ENCODE measurements at regions not wholly inside any gene's neighbourhood (a gene's known extent, or its start where the extent isn't known, plus 50 kb on each side); places are given as distances from the start of the nearest gene placed in this dataset.

DNA sequence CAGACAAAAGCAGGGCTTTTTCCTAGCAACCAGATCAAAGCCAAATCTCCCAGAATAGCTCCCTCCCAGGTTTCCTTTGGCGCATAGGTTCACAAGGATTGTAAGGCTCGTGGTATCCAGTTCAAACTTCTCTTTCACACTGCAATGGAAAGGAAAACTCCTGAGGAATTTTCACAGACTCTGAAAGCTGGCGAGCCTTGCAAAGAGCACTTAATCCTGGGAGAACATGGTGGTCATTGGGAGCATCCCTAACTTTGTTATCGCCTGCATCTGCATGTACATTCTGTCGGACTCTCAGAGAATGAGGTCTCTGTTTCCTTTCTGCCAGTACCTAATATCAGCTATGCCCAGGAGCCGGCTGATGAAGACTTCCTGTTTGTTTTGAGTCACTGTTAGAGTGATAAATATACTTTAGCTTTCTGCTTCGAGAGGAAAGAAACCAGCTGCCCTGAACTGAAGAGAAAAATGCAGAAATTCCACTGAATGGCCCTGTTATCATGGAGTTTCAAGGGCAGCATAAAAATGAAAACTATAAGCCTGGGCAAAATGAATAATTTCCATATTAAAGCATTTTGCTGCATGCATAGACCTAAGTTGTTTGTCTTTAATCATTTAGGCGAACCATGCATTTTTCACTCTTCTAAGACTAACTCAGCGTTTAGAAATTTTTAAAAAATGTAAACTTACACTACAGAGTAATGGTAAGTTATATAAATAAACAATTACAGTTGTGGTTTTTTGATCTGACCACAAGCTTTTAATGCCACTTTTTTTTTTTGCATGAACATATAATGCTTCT, 76.4 kb upstream of the ZEB2 start:
- DNase-seq, result peak in 1 of 2 experiments; percentile 27

DNA sequence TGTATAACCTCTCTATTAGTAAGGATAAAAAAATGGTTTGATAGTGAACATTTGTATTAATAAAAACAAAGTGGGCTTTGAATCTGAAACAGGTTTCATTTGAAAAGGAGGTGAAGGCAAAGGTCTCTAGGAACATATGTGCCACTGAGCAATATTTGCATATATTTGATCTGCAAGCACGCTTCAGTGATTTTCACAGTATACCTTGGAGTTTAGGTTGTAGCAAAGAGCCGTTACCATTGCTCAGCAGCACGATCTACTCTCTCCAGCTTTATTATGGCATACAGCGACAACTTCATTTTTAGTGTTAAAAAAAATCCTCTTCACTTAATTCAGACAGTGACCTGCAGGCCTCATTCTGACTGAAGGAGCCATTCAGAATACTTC, 75.8 kb upstream of the ZEB2 start:
- peak in 1 of 2 experiments; percentile 27 for DNase-seq

- peak; percentile 25 to 74 for DNase-seq
Measured at GRCh38 chr2:144595279-144595678, 75.4 kb upstream of the ZEB2 start.

- no peak for DNase-seq
Measured at GRCh38 chr2:144593803-144594202, 73.9 kb upstream of the ZEB2 start.

GRCh38 chr2:144592500-144593256, 72.8 kb upstream of the ZEB2 start:
- no peak for DNase-seq

DNA sequence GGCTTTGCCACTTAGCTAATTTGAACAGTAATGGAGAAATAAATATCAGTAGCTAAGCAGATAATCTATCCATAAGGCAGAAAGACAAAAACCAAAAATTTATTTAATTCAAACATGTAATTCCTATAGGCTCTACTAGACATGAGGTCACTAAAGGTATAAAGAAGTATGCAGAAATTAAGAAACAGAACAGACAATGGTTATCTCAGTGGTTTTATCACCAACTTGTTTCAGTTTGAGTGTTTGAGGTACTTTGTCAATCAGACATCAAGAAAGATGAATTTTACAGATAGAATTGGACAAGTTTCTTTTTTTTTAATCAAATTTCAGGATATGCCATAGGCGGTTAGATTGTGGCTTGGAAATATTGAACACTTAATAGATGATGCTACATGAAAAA, 67.4 kb upstream of the ZEB2 start:
- no peak for DNase-seq

GRCh38 chr2:144586476-144586875, 66.6 kb upstream of the ZEB2 start:
- DNase-seq, result no peak

GRCh38 chr2:144583741-144584453, 64.0 kb upstream of the ZEB2 start:
- no peak for DNase-seq

- no peak for DNase-seq
Measured at GRCh38 chr2:144583381-144583729, 63.4 kb upstream of the ZEB2 start.

DNA sequence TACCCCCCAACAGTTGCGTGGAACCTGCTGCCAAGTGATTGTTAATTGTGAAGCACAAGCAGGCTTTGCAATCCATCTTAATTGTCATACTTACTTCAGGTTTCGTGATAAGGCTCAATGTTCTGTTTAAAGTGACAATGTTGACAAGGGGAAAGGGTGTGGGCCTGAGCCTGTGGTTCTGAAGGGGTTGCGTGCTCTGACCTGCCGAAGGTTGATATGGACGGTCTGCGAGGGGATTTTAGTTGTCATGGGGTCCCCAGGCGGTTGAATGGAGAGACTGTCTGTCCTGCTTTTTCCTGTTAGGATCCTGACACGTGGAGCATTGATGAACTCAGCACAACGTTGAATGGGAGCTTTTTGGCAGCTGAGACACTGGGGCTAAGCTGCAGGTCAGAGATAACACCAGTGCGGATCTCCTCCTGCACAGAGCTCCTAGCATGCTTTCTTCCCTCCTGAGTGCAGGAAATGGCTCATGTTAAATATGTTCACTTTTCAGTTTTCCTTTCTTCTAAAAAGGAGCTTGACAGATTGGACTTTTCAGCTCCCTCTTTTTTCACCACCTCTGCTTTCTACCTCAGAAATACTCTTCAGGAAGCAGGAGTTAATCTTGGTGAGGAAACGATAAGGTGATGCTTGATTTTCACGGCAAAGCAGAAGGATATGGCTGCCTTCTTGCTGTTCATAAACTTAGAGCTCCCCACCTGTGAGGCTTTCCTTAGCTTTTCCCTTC, 62.9 kb upstream of the ZEB2 start:
- DNase-seq, result peak in 1 of 2 experiments; percentile 45

- peak; percentile 64 to 90 for DNase-seq
Measured at GRCh38 chr2:144580521-144581161, 60.7 kb upstream of the ZEB2 start.

- DNase-seq, result no peak
Measured at GRCh38 chr2:144579556-144579955, 59.6 kb upstream of the ZEB2 start.

- DNase-seq, result no peak
Measured at GRCh38 chr2:144578099-144578498, 58.2 kb upstream of the ZEB2 start.

DNA sequence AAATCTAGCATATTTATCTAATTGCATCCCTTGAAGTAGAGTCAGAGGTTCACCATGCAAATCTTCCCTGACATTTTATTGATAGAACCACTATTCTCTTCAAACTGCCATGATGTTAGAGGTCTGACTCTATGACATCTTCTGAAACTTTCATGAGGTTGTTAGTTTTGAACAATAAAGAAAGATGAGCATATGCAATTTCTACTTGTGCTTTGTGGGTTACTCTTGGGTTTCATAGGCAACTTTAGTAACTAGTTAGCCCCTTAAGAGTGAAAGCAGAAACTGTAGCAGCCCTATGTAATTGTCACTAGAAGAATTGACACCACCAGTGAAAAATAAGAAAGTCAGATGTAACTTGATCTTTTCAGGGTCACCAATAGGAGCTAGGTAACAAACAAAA, 53.1 kb upstream of the ZEB2 start:
- no peak for DNase-seq

GRCh38 chr2:144571770-144572169, 51.9 kb upstream of the ZEB2 start:
- no peak for DNase-seq

GRCh38 chr2:144570566-144570965, 50.6 kb upstream of the ZEB2 start:
- DNase-seq, result no peak
